GM12878 (cell line): ENCODE measurements at regions not wholly inside any gene's neighbourhood (a gene's known extent, or its start where the extent isn't known, plus 50 kb on each side); places are given as distances from the start of the nearest gene placed in this dataset.

Experiments used
- EP300 ChIP-seq, 2 experiments: fragments of 150-350 bp in 1 of 2; IDR thresholded peaks; 2 replicates each; pipeline ENCODE4 v1.6.1; 2011 to 2012; ENCODE audit warnings: low read depth in 2 of 2, low read length in 2 of 2, borderline replicate concordance in 1 of 2, improper control_type of control experiment in 1 of 2, inconsistent platforms in 1 of 2; ENCODE audit not compliant: control insufficient read depth in 1 of 2
- TF ChIP-seq, protein P1 (sequence below): IDR thresholded peaks from 2 replicates; pipeline ENCODE4 v1.6.1; 2012; ENCODE audit warnings: low read length, inconsistent platforms

DNA sequence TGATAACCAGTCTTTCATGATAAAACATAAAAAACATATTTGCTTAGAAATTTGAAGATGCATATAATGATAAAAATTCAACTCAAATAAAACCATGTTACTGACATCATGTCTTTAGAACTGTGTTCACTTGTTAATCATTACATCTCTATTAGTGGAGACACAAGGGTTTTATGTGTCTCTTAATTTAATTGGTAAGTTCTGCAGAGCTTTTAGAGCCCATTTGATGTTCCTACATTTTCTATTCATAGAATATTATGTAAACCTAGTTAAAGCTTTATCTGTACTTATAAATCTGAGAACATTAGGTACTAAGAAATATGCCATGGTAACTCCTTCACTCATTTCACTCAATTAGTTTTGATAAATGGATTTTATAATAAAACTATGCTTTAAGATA, 285.4 kb downstream of the SLCO4C1 start:
- TF ChIP-seq, protein P1, sequence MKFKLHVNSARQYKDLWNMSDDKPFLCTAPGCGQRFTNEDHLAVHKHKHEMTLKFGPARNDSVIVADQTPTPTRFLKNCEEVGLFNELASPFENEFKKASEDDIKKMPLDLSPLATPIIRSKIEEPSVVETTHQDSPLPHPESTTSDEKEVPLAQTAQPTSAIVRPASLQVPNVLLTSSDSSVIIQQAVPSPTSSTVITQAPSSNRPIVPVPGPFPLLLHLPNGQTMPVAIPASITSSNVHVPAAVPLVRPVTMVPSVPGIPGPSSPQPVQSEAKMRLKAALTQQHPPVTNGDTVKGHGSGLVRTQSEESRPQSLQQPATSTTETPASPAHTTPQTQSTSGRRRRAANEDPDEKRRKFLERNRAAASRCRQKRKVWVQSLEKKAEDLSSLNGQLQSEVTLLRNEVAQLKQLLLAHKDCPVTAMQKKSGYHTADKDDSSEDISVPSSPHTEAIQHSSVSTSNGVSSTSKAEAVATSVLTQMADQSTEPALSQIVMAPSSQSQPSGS = no peak
- no peak for TF ChIP-seq EP300 (IDR thresholded peaks at IDR 0.05; ENCODE audit: borderline replicate concordance in 1 of 2, control insufficient read depth in 1 of 2, low read depth in 2 of 2, low read length in 2 of 2)
